Body of pancreas (tissue), 4 donors: ENCODE measurements at regions not wholly inside any gene's neighbourhood (a gene's known extent, or its start where the extent isn't known, plus 50 kb on each side); places are given as distances from the start of the nearest gene placed in this dataset.

Experiments
- CTCF ChIP-seq, 7 experiments: fragments of 450-650 bp in 4 of 7; fragments of 200-600 bp in 3 of 7; sonication (generic) in 3 of 7; IDR thresholded peaks; one replicate each; pipeline ENCODE4 v1.5.1; 2016 to 2019; ENCODE audit warnings: antibody characterized with exemption in 7 of 7
- POLR2A ChIP-seq, 3 donors: fragments of 450-650 bp; IDR thresholded peaks; one replicate each; pipeline ENCODE4 v1.6.1; 2016; ENCODE audit warnings: antibody characterized with exemption in 3 of 3, mild to moderate bottlenecking in 2 of 3

GRCh38 chr1:14263671-14264070, 334.8 kb upstream of the KAZN start:
- no peak for TF ChIP-seq CTCF (IDR thresholded peaks at IDR 0.05)
- TF ChIP-seq POLR2A (IDR thresholded peaks at IDR 0.05), result no peak
